Activated CD4-positive, alpha-beta T cell treated with anti-CD3 and anti-CD28 coated beads, Interleukin-2, Interleukin-6, amounts not matched to agents 100 ng/mL and 50 ng/mL, durations not matched to agents 16 hours and 8 hours (primary cell): ENCODE measurements at regions not wholly inside any gene's neighbourhood (a gene's known extent, or its start where the extent isn't known, plus 50 kb on each side); places are given as distances from the start of the nearest gene placed in this dataset.
"Not testable (repeated sequence)": the region's sequence is repeated elsewhere in the genome, so short reads cannot be mapped to it uniquely, and the experiment has no call there.

Source experiments
- DNase-seq: peaks from one replicate; pipeline ENCODE4 v3.0.0-alpha.2; 2020

DNA sequence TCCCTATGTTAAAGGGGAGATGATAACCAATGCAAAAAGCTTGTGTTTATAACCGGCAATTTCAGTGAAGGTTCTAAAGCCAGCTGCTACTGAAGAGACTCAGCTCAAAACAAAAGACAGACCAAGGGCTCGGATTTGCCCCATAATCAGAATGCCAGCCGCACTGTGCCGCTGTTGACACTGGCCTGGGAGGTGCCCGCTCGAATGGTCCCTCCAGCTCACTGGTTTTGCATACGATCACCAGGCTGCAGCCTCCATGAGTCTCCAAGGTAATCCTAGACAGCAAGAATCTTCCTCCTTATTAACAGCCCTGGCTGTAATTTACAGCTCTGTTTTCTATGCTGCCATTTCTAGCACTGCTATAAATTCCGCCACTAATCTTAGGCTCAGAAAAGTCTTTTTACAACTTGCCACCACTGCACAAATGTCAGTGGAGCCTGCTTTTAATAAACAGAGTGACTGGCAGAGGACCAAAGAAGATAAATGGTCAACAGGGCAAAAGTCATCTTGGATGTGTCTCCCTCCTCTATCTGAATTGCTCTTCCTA lies 155.7 kb upstream of the SH3BP4 start:
- no peak for DNase-seq

DNA sequence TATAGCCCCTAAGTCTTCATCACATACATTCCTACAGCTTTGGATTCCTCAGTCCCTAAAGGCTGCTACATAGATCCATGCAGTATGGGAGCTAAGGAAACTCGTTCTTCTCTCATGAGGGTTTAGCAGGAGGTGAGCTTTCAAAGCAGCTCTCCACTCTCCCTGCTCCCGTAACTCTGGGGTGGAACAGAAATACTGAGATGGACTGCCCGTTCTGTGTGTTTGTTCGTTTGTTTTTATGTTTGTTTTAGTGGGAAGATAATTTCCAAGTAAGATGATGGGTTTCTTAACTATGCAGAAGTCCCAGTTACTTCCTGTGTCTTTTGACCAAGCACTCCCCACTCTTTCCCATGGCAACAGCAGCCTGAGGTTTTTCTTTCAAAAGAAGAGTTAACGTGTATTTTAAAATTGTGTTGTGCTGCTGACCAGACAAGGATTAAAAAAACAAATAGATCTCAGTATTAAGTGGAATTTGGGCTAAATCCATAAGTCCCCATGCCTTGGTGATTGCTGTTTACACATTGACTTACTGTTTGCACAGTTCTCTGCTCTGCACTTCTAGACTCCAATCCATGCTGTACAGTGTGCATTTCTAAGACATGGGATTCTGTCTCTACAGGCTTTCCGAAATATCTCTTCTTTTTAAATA lies 156.4 kb upstream of the SH3BP4 start:
- DNase-seq: no peak

DNA sequence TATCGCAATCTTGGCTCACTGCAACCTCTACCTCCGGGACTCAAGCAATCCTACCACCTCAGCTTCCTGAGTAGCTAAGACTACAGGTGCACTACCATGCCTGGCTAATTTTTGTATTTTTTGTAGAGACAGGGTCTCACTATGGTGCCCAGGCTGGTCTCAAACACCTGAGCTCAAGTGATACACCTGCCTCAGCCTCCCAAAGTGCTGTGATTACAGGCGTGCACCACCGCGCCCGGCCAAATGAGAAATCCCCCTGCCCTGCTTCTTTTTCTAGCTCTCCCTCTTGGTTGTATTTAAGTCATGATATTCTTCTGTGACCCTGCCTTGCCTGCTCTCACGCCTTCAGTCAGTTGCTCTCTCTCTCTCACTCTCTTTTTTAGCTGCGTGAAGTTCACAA lies 157.0 kb upstream of the SH3BP4 start:
- DNase-seq: no peak

DNA sequence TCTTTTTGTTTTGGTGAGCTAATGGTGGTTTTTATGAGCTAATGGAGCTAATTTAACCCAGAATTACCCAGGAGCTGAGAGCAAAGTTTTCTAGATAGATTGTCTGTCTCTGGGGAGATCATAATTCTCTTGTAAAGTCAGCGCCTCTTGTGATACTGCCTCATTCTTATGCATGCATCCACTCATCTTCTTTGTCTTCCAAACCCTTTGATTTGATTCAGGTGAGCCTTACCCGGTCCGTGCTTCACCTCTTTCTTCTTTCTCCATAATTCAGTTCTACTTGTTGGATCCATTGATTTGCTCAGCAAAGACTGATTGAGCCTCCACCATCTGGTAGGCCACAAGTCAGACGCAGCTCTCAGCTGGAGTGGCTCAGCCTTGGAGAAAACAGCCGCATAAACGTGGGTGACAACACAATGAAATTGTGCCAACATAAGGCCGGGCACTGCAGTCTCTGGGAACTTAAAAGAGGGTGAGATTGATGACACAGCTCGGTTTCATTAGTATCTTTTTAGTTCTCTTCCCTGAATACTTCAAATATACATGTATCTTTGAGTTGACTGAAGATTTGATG lies 158.5 kb upstream of the SH3BP4 start:
- DNase-seq: no peak

DNA sequence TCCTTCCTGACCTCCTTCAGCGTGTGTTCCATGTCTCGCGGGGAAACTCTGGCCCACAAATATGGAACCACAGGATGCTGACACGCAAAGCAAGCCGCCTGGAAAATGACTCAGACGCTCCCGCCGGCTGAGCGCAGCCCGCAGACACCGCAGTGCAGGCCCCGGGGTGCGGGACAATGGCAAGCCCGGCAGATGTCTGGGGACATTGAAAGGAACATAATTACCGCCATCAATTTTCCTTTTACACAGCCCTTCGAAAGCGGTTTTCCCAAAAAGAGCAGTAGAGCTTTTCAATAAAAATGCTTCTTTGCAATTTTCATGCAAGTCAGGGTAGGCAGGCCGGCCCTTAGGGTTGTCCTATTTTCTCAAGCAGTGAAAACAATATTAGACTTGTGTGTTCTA lies 159.2 kb upstream of the SH3BP4 start:
- DNase-seq: no peak

DNA sequence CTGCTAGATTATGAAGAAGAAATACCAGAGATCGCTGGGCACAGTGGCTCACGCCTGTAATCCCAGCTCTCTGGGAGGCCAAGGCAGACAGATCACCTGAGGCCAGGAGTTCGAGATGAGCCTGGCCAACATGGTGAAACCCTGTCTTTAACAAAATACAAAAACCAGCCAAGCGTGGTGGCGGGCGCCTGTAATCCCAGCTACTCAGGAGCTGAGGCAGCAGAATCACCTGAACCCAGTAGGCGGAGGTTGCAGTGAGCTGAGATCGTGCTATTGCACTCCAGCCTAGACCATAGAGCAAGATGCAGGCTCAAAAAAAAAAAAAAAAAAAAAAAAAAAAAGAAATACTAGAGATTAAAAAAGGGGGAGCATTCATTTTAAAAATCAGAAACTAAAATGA lies 159.7 kb upstream of the SH3BP4 start:
- not testable (repeated sequence) for DNase-seq

DNA sequence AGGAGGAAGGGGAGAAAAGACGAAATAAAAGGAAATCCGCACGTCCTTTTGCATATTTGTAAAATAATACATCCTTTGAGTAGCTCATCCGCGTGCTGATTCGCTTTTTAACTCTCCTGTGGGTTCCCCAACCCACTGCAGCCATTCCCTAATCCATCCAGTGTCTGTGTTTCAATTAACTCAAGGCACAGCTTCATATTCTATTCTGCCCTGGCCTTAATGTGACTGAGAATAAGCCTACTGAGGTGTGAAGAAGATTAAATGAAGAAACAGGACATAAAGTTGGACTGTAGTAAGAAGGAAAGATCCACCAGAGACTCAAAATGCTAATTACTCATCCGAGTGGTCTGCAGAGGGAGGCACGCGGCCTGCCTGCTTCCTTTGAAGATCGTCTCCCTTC lies 161.4 kb upstream of the SH3BP4 start:
- DNase-seq: no peak

DNA sequence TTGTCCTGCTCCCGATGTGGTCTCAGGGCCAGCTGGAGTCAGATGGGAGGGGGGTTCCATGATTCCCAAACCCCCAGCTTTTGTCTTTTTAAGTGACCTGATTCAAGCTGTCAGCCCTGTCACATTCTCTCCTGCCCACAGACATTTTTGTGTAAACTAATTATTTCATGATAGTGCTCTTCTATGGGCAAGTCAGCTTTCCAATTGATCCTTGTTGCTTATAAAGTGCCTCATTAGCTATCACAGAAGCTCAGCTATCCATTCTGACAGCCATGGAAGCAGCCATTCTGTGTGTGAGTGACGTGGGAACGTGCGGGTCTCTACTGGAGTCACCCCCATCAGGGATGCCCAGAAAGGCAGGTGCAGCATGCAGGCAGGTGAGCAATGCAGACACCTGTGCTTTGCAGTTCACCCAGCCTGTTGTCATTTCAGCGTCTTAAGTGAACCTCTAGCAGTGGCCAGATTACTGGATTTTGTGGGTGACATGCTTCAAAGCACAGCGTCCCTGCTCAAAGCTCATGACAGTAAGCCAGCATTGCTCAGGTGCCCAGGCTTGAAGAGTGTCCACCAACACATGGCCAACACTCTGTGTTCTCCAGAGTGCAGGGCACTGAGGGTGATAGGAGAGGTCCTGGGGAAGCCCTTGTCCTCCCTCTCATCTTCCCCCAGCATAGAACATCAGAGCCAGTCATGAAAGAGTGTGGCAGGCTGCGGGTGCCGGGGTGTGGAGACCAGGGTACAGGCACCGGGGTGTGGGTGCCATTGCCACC lies 162.1 kb upstream of the SH3BP4 start:
- DNase-seq: no peak

DNA sequence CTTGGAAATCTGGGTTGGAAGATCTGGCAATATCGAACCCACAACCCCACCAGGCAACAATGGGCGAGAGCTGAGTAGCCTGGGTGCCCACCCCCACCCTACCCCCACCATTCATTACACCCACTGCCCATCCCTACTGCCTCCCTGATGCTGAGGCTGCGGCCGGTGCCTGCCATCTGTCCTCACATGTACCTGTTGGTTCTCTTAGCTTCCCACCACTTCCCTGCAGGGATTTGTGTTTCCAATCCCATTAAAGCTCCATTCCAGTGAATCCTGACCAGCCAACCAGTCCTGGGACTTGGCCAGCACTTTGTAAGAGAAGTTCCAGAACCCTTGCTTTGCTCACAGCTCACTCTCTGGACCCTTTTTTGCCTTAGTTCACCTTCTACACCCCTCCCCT lies 163.0 kb upstream of the SH3BP4 start:
- DNase-seq: no peak

DNA sequence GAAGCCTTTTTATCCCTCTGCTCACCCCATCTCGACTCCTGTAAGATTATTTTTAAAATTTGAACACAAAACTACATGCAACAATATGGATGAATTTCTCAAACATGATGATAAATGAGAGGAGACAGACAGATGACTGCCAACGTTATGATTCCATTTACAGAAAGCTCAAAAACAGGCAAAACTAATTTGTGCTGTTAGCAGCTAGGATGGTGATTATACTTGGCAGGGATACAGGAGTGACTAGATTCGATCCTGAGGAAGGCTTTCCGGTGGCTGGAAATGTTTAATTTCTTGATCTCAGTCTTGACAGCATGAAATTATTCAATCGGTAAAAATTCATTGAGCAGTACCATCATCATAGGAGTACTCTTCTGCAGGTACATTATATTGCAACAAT lies 163.4 kb upstream of the SH3BP4 start:
- no peak for DNase-seq

DNA sequence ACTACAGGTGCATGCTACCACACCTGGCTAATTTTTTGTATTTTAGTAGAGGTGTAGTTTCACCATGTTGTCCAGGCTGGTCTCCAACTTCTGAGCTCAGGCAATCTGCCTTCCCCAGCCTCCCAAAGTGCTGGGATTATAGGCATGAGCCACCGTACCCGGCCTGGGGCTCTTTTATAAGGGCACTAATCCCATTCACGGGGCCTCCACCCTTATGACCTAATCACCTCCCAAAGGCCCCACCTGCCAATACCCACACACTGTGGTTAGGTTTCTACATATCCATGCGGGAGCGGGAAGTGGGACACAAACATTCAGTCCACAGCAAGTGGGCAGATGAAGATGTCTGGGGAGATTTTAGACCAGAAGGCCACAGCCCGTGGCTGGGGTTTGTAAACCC lies 164.7 kb upstream of the SH3BP4 start:
- no peak for DNase-seq

DNA sequence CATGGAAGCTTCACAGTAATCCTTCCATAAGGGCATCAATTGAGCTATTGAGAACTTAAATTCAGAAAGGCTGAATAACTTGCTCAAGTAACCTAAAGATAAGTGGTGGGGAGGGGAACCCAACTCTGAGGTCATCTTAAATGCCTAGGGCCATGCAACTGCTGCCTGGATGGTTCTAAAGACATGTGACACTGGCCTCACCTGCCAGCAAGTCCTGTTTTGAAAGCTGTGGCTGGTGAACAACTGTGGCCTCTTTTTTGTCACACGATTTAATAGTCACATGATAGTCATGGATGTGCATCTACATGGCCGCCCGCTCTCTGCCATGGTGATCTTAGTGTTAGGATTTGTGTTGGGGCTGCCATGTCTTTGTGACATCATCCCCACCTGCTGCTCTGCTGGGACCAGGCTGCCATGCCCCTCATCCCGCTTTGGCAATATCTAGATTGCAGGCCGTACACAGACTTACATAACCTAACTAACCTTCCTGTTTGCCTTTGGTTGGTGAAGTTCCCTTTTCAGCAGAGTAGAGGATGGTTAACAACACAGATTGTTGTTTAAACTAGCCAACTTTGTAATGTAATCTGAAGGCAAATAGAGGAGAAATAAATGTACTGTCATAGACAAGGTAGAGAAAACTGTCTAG lies 177.9 kb upstream of the SH3BP4 start:
- no peak for DNase-seq

DNA sequence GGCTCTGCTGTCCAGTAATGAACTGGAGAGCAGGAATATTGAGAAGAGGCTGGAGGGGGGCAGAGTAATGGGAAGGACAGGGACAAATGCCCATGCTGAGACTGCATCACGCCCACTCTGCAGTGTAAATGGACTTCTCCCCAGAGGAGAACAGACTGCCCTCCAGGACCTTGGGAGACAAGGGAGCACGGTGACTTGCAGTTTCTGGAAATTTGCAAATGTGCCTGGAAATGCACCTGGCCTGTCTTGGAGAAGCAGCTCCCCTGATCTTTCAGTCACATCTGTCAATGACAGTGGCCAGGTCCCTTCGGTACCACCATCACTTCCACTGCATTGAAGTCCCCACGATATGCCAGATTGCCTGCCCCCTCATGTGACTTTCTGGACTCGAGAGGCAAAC lies 178.7 kb upstream of the SH3BP4 start:
- DNase-seq: no peak

DNA sequence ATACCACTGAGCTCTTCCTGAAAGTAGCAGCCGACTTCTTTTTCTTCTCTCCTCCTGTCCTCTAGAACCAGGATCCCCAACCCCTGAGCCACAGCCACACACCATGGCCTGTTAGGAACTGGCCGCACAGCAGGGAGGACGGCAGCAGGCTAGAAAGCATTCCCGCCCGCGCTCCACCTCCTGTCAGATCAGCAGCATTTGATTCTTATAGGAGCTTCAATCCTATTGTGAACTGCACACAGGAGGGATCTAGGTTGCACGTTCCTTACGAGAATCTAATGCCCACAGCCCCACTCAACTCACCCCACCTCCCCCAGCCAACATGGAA lies 179.1 kb upstream of the SH3BP4 start:
- no peak for DNase-seq

DNA sequence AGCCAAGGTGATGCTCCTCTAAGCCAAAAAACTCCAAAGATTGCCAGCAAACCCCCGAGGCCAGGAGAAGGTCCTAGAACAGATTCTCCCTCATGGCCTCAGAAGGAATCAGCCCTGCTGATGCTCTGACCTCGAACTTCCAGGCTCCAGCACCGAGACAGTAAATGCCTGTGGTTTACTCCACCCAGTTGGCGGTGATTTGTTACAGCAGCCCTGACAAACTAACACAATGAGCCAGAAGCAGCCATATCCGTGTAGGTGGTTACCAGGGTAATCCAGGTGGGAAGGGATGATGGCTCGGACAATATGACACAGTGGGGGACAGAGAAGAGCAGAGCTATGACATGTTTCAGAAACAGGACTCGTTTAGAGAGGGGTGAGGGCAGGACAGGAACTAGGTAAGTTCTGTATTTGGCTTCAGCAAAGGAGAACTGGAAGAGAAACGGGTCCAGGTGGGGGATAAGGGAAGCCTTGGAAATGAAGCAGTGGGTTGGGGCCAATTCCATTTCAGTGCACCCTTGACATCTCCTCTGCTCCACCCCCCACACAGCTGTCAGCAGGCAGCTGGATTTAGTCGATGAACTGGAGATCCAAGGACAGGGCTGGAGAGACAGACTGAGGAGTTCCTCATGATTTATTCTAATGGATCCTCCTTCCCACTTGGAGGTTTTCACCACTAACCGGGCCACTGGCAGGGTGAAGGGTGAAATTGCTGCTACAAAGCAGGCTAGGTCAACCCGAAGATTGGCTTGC lies 179.7 kb upstream of the SH3BP4 start:
- DNase-seq: no peak

DNA sequence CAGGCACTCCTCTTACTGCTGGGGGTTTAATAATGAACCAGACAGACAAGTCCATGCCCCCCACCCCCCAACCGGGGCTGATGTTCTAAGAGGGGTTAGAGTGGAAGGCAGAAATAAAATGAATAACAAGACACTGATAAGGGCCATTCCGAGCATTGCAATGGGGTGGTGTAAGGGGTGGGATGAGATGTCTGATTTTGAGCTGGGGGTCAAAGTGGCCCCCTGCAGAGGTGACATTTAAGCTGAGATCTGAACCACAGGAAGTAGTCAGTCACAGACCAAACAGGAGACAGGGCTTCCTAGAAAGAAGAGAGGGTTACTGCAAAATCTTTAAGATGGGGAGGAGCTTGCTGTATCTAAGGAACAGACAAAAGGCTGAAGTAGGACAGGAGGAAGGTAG lies 180.6 kb upstream of the SH3BP4 start:
- DNase-seq: no peak

DNA sequence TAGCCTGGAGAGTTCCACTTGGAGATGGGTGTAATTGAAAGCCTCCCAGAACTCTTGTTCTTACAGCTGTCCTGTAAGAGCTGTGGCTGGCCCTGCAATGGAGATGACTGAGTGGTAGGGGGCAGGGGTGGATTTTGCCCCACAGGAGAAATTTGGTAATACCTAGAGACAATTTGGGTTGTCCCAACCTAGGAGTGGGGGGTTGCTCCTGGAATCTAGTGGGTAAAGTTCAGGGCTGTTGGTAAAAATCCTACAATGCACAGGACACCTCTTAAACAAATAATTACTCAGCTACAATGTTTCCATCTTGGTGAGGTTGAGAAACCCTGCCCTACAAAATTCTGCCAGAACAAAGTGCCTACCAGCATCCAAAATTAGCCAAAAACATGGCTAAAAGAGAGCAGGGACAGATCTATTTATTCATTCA lies 181.1 kb upstream of the SH3BP4 start:
- no peak for DNase-seq

DNA sequence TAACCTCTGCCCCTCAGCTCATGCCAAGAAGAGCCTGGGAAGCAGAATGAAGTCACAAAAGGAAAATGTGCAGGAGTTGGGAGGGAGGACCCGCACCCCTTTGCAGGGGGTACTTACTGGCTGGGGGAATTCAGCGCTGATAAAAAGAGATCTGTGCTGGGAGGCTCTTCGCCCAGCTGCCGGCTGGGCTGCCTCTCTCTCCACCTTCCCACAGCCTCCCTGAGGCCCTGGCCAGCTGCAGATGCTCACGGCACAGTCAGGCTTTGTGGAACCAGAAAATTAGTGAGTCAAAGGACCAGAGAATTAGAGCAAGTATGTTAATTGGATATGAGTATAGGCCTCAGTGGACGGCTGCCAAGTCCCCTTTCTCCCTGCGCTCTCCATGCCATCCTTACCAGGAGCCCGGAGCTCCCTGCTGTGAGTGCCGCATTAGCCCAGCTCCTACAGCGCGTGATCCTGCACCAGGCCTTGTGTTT lies 181.7 kb upstream of the SH3BP4 start:
- no peak for DNase-seq

DNA sequence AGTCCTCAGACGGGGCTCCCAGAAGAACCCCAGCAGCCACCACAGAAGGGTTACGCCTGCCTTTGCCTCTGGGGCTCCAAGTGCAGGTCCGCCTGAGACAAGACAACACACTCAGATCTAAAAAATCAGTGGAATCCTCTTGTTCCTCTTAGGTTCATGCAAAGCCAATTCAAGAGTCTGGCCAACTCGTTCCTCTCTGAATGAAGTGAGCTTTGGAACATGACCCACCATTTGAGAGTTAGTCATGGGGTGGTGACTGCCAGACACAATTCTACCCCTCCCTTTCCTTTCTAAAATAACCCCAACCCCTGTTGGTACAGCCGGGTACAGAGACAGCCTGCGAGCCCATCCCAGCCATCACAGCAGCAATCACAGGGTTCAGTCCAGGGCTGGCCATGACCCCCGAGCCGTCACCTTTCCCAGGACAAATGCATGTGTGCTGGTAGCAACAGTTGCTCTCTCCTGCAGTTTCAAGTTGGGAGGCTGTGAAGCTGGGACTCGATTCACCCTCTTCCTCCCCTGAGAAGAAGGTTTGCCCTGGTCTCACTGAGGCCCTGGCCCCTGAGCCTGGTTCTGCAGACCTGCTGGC lies 183.1 kb upstream of the SH3BP4 start:
- DNase-seq: no peak

DNA sequence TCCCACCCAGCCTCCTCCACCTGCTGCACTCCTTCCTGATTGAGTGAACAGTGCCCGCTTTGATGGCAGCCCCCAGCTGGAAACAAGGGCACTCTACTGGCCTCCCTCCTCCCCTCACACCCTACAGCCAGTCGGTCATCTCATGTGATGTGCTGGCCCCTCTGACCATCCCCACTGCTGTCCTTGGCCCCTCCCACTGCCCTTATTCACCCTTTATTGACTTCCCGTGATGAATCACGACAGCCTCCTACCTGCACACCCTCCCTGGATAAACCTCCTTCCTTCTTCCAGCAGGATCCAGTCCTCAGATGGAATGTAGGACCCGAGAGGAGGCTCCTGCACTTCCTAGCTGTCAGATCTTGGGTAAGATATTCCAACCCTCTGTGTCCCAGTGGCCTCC lies 186.5 kb upstream of the SH3BP4 start:
- DNase-seq: no peak

DNA sequence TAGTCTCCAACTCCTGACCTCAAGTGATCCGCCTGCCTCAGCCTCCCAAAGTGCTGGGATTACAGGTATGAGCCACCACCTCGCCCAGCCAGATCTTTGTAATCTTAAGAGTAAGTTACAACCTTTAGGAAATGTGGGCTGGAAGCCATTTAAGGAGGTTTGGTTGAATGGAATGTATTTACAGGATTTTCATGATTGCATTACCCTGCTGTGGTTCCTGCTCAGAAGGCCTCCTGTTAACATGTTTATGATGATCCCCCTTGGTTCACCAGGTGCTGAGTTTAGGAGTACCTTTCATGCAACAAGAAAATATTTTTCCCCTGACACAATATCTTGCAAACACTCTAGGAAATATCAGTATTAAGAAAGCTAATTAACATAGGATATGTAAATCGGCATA lies 187.4 kb upstream of the SH3BP4 start:
- DNase-seq: no peak
